PC-9 (cell line): ENCODE measurements at regions not wholly inside any gene's neighbourhood (a gene's known extent, or its start where the extent isn't known, plus 50 kb on each side); places are given as distances from the start of the nearest gene placed in this dataset.

Experiments
- CTCF ChIP-seq: fragments of 200-600 bp; sonication (generic); conservative IDR thresholded peaks from 2 replicates; pipeline ENCODE4 v1.6.1; 2017; ENCODE audit warnings: mixed run types, antibody characterized with exemption, mild to moderate bottlenecking, moderate library complexity
- EZH2 ChIP-seq: fragments of 200-600 bp; sonication (generic); IDR thresholded peaks from 2 replicates; pipeline ENCODE4 v1.8.0; 2017; ENCODE audit warnings: antibody characterized with exemption, low read depth

GRCh38 chr5:17425385-17426070 is 72.5 kb upstream of the TAF11L2 start:
- no peak for TF ChIP-seq CTCF
- TF ChIP-seq EZH2 = no peak
